GM10266 (cell line): ENCODE measurements at regions not wholly inside any gene's neighbourhood (a gene's known extent, or its start where the extent isn't known, plus 50 kb on each side); places are given as distances from the start of the nearest gene placed in this dataset.

Experiments
- DNase-seq: peaks from one replicate; pipeline ENCODE4 v3.0.0; 2012; ENCODE audit errors: extremely low spot score
- TF ChIP-seq, protein P1 (sequence below): IDR thresholded peaks from 2 replicates; pipeline ENCODE4 v1.5.1; 2012; ENCODE audit warnings: mild to moderate bottlenecking, low read depth; ENCODE audit not compliant: control insufficient read depth, insufficient read depth; ENCODE audit errors: missing control alignments

DNA sequence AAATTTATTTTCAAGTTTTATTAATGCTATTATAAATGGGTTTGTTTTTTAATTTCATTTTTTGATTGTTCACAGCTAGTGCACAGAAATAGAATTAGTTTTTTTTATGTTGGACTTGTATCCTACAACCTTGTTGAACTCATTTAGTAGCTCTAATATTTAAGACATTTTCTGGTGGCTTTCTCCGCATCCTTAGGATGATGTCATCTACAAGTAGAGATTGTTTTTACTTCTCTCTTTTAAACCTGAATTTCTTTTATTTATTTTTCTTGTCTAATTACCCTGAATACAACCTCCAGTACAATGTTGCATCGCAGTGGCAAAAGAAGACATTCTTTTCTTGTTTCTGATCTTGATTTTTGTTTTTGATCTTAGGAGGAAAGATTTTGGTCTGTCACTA, 142.6 kb upstream of the PRDM1 start:
- DNase-seq = no peak
- TF ChIP-seq, protein P1, sequence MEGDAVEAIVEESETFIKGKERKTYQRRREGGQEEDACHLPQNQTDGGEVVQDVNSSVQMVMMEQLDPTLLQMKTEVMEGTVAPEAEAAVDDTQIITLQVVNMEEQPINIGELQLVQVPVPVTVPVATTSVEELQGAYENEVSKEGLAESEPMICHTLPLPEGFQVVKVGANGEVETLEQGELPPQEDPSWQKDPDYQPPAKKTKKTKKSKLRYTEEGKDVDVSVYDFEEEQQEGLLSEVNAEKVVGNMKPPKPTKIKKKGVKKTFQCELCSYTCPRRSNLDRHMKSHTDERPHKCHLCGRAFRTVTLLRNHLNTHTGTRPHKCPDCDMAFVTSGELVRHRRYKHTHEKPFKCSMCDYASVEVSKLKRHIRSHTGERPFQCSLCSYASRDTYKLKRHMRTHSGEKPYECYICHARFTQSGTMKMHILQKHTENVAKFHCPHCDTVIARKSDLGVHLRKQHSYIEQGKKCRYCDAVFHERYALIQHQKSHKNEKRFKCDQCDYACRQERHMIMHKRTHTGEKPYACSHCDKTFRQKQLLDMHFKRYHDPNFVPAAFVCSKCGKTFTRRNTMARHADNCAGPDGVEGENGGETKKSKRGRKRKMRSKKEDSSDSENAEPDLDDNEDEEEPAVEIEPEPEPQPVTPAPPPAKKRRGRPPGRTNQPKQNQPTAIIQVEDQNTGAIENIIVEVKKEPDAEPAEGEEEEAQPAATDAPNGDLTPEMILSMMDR = no peak

- TF ChIP-seq, protein P1 = no peak
- no peak for DNase-seq
Measured at GRCh38 chr6:105941621-105942412, 144.3 kb upstream of the PRDM1 start.

DNA sequence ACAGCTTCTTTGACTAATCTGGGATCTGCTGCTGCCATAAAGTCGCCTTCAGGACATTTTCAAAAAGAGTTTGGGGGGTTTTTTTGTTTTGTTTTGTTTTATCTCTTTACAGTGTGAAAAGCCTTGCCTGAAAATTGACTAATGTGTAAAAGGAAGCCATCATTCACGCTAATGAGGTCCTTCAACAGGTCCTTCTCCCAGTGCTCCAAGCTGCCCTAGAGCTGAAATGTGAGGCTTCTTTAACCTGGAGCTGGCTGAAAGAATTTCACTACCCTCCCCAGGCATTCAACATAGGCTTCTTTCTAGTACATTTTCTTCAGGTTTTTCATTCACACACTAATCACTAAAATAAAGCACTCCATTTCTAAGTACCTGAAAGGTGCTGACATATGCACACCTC, 145.1 kb upstream of the PRDM1 start:
- no peak for DNase-seq
- TF ChIP-seq, protein P1 = no peak

DNA sequence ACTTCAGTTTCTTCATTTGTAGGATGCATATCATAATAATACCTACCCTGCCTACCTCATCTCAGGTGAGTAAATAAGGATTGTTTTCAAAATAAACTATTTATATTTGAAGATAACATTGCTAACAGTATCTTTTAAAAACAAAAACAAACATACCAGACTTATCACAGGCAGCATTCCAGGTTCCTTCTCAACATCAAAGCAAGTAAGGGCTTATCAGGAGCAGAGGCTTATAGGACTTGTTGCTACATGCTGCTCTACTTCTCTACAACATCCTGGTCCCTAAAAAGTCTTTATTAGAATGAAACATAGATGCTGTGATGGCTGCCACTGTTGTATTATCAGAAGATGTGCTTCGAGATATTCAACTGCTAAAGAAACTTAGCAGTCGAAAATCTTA, 149.2 kb upstream of the PRDM1 start:
- no peak for DNase-seq
- TF ChIP-seq, protein P1 = no peak

DNA sequence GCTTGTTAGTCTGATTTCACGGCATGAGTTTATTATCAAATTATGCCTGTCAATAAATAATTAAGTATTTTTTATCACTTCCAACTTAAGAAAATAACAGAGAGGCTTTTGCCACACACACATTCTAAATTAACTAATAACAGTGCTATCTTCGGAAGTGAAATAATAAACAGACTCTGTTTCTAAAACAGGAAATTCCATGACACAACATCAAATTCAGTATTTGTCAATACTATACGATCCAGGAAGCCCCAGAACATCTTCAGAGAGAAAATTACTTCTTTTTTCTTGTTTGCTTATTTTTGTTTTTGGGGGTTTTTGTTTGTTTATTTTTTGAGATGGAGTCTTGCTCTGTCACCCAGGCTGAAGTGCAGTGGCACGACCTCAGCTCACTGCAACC, 150.7 kb upstream of the PRDM1 start:
- TF ChIP-seq, protein P1 = no peak
- no peak for DNase-seq

GRCh38 chr6:105934708-105935107, 151.4 kb upstream of the PRDM1 start:
- no peak for DNase-seq
- TF ChIP-seq, protein P1 = no peak

GRCh38 chr6:105932440-105932839, 153.7 kb upstream of the PRDM1 start:
- no peak for DNase-seq
- TF ChIP-seq, protein P1 = no peak
